ENCODE measurements at regions not wholly inside any gene's neighbourhood (a gene's known extent, or its start where the extent isn't known, plus 50 kb on each side); places are given as distances from the start of the nearest gene placed in this dataset.

- DNase-seq: no peak
Observed at GRCh38 chr20:20992686-20993360, 113.3 kb downstream of the LINC00237 start.

- DNase-seq: no peak
Observed at GRCh38 chr20:20992277-20992676, 113.9 kb downstream of the LINC00237 start.

GRCh38 chr20:20989081-20989480, 117.1 kb downstream of the LINC00237 start:
- DNase-seq: no peak

GRCh38 chr20:20979934-20980333, 126.2 kb downstream of the LINC00237 start:
- DNase-seq: no peak

GRCh38 chr20:20977786-20978185, 128.4 kb downstream of the LINC00237 start:
- DNase-seq: no peak

GRCh38 chr20:20972490-20972889, 133.7 kb downstream of the LINC00237 start:
- no peak for DNase-seq

DNA sequence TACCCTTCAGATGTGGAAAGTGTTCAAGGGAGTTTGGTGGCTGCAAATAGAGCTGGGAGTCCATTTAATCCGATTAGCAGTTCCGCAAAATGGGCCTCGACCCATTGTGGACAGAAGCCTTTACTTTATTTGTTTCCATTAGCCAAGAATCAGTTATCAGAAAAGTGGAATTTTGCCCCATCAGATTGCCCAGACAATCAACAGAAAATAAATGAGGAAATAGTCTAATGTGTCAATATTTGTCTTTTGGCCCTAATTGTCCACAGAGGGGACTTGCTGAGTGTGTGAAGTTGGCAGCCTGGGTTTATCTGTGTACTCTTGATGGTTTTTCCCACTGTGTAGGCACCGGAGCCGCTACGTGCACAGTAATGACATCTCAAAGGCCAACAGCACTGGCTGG, 134.3 kb downstream of the LINC00237 start:
- no peak for DNase-seq

- no peak for DNase-seq
Observed at GRCh38 chr20:20970841-20971240, 135.3 kb downstream of the LINC00237 start.

- no peak for DNase-seq
Observed at GRCh38 chr20:20969701-20970280, 136.4 kb downstream of the LINC00237 start.

DNA sequence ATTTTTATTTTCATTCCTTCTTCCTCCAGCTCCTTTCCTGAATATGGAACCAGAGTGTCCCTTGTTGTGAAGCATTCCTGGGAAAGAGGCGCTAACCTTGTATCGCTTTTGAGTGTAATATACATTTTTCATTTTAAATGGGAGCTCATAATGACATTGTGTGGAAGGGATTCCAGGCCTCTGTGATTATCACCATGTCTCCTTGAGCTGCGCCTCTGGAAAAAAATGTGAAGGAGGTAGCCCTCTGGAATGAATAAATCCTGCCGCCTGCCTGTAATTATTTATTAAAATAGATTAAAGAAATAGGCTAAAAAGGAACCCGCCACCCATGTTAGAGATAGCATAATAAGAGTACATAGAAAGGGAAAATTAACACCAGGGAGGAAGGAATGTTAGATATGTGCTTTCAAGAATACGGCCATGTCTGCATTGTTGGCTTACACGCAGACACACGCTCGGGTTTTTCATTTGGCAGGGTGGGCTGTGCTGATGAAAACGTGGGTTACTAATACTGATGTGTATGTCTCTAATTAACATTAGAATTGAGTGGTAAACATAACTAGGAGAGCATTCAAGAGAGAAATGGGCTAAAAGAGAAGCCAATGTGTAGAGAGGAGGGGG, 138.5 kb downstream of the LINC00237 start:
- no peak for DNase-seq

- no peak for DNase-seq
Observed at GRCh38 chr20:20966171-20966570, 140.0 kb downstream of the LINC00237 start.

DNA sequence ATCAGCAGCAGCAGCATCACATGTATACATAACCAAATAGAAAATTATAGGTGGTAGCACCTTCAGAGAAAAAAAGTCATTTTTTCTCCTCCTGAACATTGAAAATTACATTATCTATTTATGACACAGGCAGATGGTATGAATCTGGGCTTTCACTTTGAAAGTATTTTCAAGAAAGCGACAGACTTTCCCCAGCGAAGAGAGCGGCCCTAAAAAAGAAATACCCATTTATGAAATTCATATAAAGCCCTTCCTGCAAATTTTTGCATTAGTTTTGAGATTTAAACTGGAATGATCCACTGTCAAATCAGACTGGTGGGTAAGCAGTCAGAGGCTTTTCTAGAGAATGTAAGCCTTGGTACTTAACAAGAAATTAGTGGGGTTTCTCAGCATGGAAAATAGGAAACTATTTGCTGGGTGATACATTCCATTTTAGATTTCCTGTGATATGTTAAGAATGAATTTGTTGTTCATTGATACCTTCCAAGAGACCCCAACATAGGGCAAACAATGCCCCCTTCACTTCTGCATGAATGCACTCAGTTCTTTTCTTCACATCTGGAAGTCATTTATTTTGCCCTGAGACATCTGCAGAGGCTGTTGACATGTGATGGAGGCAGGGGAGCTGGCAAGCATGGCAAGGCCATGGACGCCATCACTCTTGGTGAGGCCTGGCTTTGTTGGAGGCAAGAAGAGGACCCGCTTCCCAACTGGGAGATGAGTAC, 147.0 kb downstream of the LINC00237 start:
- no peak for DNase-seq

DNA sequence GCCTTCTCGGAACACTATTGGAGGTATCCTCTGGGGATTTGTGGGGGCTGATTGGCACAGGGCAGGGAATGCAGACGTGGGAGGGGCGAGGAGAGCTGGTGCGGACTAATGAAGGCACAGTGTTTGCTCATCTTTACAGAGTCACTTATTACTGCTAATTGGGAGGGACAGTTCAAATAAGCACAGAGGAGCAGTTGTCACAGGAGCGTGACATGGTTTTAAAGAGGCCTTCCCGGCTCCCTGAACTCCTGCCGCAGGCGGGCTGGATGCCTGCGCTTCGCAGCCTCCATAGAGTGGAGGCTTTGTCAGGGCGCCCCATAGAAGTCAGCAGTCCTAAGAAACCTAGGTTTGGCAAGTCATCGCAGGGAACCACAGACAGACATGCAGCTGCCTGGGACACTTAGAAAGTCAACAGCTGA, 149.6 kb downstream of the LINC00237 start:
- no peak for DNase-seq

GRCh38 chr20:20955892-20956291, 150.3 kb downstream of the LINC00237 start:
- peak; percentile 44 for DNase-seq

GRCh38 chr20:20953738-20954618, 152.2 kb downstream of the LINC00237 start:
- DNase-seq: peak; percentile 29

GRCh38 chr20:20950620-20951019, 155.5 kb downstream of the LINC00237 start:
- DNase-seq: no peak

DNA sequence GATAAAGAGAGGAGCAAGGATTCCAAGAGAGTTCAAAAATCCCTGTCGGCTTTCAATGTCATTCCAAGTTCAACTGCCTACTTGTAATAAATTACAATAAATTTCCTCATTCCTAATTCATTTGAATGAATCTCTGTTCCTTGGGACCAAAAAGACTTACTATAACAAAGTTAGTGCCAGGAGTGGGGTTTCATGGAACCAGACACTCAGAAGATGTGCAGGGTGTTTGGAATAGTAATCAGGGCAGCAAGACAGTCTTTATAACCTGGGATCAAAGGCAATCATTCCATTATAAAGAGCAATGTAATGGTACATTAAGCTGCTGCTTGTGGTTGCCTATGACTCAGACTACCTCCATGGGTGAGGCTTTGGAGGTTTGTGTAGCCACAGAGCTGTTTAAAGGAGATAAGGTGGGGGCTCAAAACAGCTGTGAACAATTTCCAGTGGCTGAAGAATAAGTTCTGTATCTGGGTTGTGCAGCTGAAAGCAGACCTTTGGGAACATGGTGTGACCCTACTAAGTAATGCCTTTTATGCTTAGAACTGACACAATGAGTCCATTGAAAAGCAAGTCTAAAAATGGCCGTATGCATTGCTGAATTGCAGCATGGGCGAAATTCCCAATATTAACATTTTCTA, 159.9 kb downstream of the LINC00237 start:
- no peak for DNase-seq

DNA sequence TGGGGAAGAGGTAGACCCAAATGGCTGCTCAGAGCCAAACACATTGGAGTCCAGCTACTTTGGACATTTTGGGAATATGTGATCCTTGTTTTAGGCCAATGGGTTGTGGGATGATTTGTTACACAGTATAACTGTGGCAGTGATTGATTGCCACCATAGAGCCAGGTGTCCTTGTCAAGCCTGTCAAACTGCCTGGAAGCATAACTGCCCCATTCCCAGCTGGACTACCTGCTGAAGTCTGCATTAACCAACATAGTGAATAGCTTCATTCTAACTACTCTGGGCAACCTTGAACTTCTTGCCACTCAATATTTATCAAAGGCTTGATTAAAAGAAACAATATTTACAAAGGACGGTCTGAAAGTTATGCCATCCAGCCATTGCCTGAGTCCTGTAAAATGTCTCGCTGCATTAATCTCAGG, 164.7 kb downstream of the LINC00237 start:
- no peak for DNase-seq

- no peak for DNase-seq
Observed at GRCh38 chr20:20939006-20939405, 167.2 kb downstream of the LINC00237 start.

DNA sequence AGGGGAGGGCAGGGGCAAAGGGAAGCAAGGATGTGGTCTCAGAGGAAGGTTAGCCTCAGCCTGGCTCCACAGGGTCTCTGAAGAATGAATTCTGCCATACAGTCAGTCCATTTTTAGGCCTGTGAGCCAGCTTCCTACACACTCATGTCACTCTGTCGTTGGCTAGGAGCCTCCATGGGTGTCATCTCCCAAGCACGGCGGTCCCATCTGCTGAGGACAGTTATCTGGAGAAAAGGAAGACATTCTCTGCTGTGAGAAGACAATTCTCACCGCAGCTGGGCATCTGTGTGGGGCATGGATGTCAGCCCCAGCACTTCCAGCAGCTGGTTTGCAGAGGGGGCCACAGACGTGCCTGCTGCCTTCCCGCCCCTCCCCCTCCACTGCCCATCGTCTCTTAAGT, 167.6 kb downstream of the LINC00237 start:
- no peak for DNase-seq

GRCh38 chr20:20938131-20938530, 168.0 kb downstream of the LINC00237 start:
- no peak for DNase-seq

Measured in NCI-H526 treated with DMSO at 0.1 percent for 48 hours (cell line).